Prostate gland (tissue), 2 donors: ENCODE measurements at regions not wholly inside any gene's neighbourhood (a gene's known extent, or its start where the extent isn't known, plus 50 kb on each side); places are given as distances from the start of the nearest gene placed in this dataset.

Experiments
- DNase-seq: peaks from one replicate; pipeline ENCODE4 v3.0.0-alpha.2; 2019; ENCODE audit warnings: low spot score
- H3K27ac ChIP-seq, 2 donors: fragments of 200-600 bp; sonication (generic); 2 replicates each; pipeline ENCODE4 v1.5.1; 2017 to 2019
- H3K27me3 ChIP-seq: fragments of 200-600 bp; sonication (generic); replicated peaks from 2 replicates; pipeline ENCODE4 v1.5.1; 2019; ENCODE audit not compliant: insufficient read depth
- H3K36me3 ChIP-seq, 2 donors: fragments of 200-600 bp; sonication (generic); 1 replicate in 1 of 2; 2 replicates in 1 of 2; pipeline versions ENCODE4 v1.5.1 to v1.8.1; 2017 to 2019
- H3K4me1 ChIP-seq: fragments of 200-600 bp; sonication (generic); replicated peaks from 2 replicates; pipeline ENCODE4 v1.5.1; 2019
- H3K4me3 ChIP-seq, 2 donors: fragments of 200-600 bp; sonication (generic); 2 replicates each; pipeline ENCODE4 v1.5.1; 2017 to 2019
- H3K9me3 ChIP-seq: fragments of 200-600 bp; sonication (generic); 2 replicates; pipeline ENCODE4 v1.5.1; 2017
- CTCF ChIP-seq, 4 experiments: fragments of 200-600 bp in 2 of 4; fragments of 450-650 bp in 2 of 4; sonication (generic) in 2 of 4; IDR thresholded peaks; 1 replicate in 3 of 4; 2 replicates in 1 of 4; pipeline ENCODE4 v1.5.1; 2016 to 2019; ENCODE audit warnings: antibody characterized with exemption in 4 of 4, mild to moderate bottlenecking in 2 of 4, moderate library complexity in 2 of 4
- POLR2A ChIP-seq: fragments of 450-650 bp; IDR thresholded peaks from one replicate; pipeline ENCODE4 v1.6.1; 2016; ENCODE audit warnings: antibody characterized with exemption, mild to moderate bottlenecking
- POLR2AphosphoS5 ChIP-seq: sonication (generic); formaldehyde crosslinking; IDR thresholded peaks from one replicate; pipeline ENCODE4 v1.6.1; 2017; ENCODE audit warnings: antibody characterized with exemption
- WGBS: methylation state at CpG from one replicate; pipeline ENCODE4 v1.1.5; 2018; 5-methylcytosine and 5-hydroxymethylcytosine counted together
- intact Hi-C: fragments of 100-400 bp; cut with DNase I; formaldehyde crosslinking; loops from one replicate; pipeline ENCODE4 v1.14.2; 2022

DNA sequence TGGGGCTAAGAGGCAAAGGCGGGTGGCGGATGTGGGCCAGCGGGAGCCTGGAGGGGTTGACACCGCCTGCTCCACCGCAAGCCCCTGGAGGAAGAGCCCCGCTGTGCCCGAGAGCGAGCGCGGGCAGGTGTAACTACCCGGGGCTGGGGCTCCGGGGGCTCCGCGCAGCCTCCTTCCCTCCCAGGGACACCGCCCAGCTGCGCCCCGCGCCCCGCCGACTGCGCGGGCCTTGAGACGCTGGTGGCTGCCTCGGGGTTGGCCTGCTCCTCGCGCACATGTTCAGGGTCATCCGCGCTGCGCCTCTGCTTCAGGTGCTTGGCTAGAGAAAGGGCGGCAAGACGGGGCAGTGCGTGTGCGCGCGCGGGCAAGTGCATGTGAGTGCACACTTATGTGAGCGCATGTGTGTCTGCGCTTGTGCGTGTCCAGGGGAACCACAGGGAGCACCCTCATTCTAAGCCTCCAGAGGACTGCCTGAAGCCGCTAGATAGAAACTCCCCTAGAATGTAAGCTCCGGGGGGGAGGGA is 197.5 kb upstream of the TMEM45B start:
- intact Hi-C loops, result no loop called here
- 82% methylated on average over 26 of the region's 41 CpGs for WGBS
- no peak for DNase-seq
- Histone ChIP-seq H3K36me3 (no peaks in the 10 kb centered on the region), H3K4me3 (no peak overlapping the region), H3K9me3 (no peaks in the 10 kb centered on the region), H3K27ac (no peak overlapping the region), H3K27me3 (no peaks in the 10 kb centered on the region), H3K4me1 (no peaks in the 10 kb centered on the region)
- TF ChIP-seq POLR2AphosphoS5, result no peak
- no peak for TF ChIP-seq CTCF (IDR thresholded peaks at IDR 0.05)
- no peak for TF ChIP-seq POLR2A

DNA sequence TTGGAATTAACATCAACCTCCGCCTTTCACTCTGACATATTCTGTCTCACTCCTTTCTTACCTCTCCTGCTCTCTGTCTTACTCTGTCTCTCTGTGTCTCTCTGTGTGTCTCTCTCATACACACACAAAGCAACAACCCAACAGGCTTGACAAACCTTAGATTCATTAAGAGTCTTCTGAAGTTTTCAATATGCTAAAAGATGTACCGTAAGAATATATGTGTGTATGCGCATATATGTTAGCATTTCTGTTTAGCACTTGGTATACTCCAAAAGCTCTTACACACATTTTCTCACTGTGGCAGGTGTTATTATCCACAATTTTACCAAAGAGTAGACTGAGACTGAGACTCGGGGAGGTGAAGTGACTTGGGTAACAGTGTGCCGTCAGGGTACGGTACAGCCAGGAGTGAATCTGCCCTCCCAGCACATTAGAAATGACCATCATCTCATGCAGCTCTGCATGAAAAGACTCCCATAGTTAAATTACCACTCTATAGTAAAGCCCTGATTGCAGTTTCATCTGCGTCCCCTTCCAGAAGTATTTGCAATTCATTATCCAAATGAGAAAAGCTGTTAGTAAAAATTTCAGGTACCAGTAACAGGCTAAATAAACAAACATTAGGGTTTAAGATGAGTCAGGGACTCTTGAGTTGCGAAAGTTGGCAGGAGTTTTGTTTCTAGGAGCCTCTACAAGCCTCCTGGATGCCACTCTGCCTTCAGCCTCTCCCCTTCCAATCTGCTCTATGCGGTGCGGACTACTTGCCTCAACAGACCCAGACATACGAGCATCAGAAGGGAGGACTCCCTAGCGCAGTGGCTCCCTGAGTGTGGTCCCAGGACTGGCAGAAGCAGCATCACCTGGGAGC is 195.2 kb upstream of the TMEM45B start:
- TF ChIP-seq POLR2A (no peak), POLR2AphosphoS5 (no peak), CTCF (IDR thresholded peaks at IDR 0.05) (no peak)
- intact Hi-C loops, result no loop called here
- 85% methylated on average over 12 of the region's 12 CpGs for WGBS
- Histone ChIP-seq H3K27me3 (no peaks in the 10 kb centered on the region), H3K4me3 (no peak overlapping the region), H3K9me3 (no peaks in the 10 kb centered on the region), H3K27ac (no peak overlapping the region), H3K36me3 (no peaks in the 10 kb centered on the region), H3K4me1 (no peaks in the 10 kb centered on the region)
- no peak for DNase-seq

DNA sequence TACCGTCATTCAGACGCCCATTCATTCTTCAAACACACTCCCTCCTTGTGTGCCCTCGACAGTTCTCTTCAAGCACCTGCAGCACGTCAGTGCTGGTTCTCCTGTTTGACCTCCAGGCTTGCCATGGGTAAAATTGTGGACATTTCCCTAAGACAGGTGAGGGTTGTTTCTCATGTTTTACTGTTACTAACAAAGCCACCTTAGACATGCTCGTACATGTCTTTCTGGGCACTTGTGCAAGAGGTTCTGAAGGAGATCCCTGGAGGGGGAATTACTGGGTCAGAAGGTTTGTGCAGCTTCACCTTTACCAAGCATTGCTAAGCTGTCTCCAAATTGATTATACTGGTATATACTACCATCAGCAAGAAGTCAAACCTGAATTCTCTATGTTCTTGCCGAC is 189.7 kb upstream of the TMEM45B start:
- no peak for TF ChIP-seq POLR2A
- TF ChIP-seq CTCF (IDR thresholded peaks at IDR 0.05), result no peak
- TF ChIP-seq POLR2AphosphoS5, result no peak
- WGBS, result 40% methylated on average over 6 of the region's 6 CpGs
- no peaks in the 10 kb centered on the region for H3K36me3 ChIP-seq
- no peaks in the 10 kb centered on the region for H3K9me3 ChIP-seq
- H3K4me1 ChIP-seq, result no peaks in the 10 kb centered on the region
- no peak overlapping the region for H3K27ac ChIP-seq
- intact Hi-C loops, result no loop called here
- H3K4me3 ChIP-seq, result no peak overlapping the region
- no peak for DNase-seq
- H3K27me3 ChIP-seq, result no peaks in the 10 kb centered on the region

DNA sequence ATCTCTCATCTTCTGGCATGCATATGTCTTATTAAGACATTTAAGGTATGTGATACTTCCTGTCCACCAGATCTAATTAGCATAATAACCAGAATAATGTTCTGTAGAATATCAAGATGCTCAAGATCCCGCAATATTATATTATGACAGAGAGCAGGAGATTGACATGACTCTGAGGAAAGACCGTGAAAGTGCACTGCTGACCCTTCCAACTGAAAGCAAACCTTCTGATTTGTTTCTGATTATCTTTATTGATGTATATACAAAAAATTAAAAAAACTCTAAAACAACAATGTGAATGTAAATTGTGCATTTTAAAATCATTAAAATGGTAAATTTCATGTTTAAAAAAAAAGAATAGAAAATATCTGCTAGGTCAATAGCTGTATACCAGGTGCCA is 184.4 kb upstream of the TMEM45B start:
- Histone ChIP-seq H3K36me3 (no peaks in the 10 kb centered on the region), H3K4me3 (no peak overlapping the region), H3K27me3 (no peaks in the 10 kb centered on the region), H3K4me1 (no peaks in the 10 kb centered on the region), H3K27ac (no peak overlapping the region), H3K9me3 (no peaks in the 10 kb centered on the region)
- WGBS, result 90% methylated on average over 2 of the region's 2 CpGs
- intact Hi-C loops, result no loop called here
- DNase-seq, result no peak
- TF ChIP-seq CTCF (IDR thresholded peaks at IDR 0.05) (no peak), POLR2AphosphoS5 (no peak), POLR2A (no peak)

GRCh38 chr11:129636926-129637325 is 178.7 kb upstream of the TMEM45B start:
- Histone ChIP-seq H3K9me3 (no peaks in the 10 kb centered on the region), H3K27me3 (no peaks in the 10 kb centered on the region), H3K4me3 (no peak overlapping the region), H3K27ac (no peak overlapping the region), H3K36me3 (no peaks in the 10 kb centered on the region), H3K4me1 (no peaks in the 10 kb centered on the region)
- intact Hi-C loops, result no loop called here
- no peak for TF ChIP-seq POLR2A
- no peak for TF ChIP-seq CTCF (IDR thresholded peaks at IDR 0.05)
- DNase-seq, result no peak
- 32% methylated on average over 6 of the region's 6 CpGs for WGBS
